ENCODE measurements at regions not wholly inside any gene's neighbourhood (a gene's known extent, or its start where the extent isn't known, plus 50 kb on each side); places are given as distances from the start of the nearest gene placed in this dataset.
"Not testable (repeated sequence)": the region's sequence is repeated elsewhere in the genome, so short reads cannot be mapped to it uniquely, and the experiment has no call there.

DNA sequence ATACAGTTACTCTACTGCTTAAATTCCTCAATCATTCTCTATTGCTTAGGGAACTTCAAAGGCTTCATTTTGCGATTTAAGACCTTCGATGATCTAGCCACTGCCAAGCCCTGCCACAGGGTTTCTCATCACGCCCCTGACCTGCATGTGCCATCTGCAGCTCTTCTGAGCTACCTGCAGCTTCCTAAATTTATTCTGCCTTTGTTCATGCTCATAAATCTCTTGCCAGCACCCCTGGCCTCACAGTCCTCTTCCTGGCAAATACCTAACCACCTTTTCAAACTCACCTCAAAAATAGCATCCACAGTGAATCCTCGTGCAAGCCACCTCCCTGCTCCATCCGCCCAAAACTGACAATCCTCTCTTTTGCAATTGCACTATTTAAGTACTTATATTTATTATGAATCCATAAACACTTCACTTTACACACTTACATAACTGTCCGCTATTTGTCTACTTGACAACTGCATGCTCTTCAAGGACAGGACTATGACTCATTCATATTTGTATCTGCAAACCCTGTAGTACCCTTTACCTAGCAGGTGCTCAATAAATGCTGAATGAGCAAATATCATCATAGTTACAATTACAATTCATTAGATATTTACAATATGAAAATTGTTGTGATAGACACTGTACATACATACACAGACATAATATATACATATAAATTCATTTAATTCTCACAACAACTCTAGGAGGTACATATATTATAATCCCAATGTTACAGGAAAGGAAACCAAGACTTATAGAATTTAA, 280.0 kb upstream of the RASGEF1B start:
- DNase-seq = no peak

GRCh38 chr4:81747242-81747930, 275.7 kb upstream of the RASGEF1B start:
- DNase-seq = no peak

DNA sequence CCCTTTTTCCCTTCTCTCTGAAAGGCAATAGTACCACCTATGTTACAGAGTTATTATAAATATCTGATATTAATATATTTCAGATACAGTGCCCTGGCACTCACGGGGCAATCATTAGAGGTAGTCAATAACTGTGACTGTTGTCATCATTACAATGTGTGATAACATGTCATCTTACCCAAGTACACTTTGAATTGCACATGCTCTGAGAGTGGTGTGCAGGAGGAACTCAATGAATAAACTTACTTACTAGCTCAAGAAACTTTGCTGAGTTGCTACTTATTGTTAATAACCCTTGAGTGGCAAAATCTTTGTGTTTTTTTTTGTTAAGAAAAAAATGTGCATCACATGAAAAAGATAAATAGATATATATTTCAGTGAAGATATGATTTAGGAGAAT, 275.1 kb upstream of the RASGEF1B start:
- DNase-seq = no peak

- DNase-seq = no peak
These were observed 274.4 kb upstream of the RASGEF1B start for GRCh38 chr4:81746071-81746470.

GRCh38 chr4:81745050-81745449, 273.3 kb upstream of the RASGEF1B start:
- no peak for DNase-seq

GRCh38 chr4:81743731-81744435, 272.2 kb upstream of the RASGEF1B start:
- DNase-seq = no peak

DNA sequence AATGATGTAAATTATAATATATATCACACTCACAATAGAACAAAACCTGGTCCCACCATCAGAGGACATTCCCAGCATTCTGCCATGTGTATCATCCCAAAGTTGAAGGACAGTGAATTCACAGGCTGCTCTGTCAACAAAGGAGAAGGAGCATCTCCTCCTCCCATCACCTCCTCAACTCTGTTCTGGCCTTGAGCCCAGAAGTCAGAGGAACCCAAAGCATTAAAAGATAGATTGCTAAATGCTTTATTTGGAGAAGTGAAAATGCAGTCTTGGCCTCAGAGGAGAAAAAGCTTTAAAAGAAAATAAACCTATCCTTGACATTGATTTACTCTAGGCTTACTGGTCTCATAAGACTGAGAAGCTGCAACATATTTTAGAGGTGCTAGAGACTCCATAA, 268.8 kb upstream of the RASGEF1B start:
- DNase-seq = no peak

- DNase-seq = no peak
These were observed 267.2 kb upstream of the RASGEF1B start for GRCh38 chr4:81738891-81739290.

GRCh38 chr4:81737865-81738559, 266.3 kb upstream of the RASGEF1B start:
- no peak for DNase-seq

- DNase-seq = no peak
These were observed 264.6 kb upstream of the RASGEF1B start for GRCh38 chr4:81736324-81736723.

DNA sequence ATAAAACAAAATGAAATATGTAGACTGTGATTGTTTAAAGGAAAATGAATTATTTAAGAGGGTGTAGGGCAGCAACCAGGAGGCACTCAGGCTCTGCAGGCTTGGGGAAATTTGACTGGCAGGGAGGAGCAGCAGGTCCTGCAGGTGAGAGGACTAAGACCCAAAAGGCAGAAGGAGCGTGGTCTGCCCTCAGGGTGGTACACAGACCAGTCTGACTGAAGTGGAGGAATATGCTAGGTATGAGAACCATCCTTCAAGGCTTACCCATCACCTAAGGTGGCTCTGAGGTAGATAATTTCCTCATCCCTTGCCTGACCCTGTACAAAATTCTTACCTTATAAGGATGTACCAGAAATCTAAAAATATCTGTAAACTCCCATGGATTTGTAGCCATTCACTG, 261.3 kb upstream of the RASGEF1B start:
- DNase-seq = no peak

DNA sequence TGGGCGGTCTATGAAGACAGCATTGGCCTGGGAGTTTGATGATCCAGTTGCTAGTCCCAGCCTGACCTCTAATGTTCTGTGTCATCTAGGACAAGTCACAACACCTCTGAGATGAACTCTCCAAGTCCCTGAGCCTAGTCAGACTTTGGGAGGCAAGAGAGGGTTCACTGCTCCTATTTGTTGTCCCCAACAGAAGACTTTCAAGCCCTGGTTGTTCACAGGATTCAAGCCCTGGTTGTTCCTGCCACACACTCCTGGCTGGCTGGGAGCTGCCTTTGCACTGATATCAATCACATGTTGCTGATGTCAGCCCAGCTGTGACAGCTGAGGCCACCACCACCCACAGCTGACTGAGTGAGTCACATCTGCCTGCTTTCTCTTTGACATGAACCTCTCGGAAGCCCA, 253.2 kb upstream of the RASGEF1B start:
- peak; percentile 17 for DNase-seq

DNA sequence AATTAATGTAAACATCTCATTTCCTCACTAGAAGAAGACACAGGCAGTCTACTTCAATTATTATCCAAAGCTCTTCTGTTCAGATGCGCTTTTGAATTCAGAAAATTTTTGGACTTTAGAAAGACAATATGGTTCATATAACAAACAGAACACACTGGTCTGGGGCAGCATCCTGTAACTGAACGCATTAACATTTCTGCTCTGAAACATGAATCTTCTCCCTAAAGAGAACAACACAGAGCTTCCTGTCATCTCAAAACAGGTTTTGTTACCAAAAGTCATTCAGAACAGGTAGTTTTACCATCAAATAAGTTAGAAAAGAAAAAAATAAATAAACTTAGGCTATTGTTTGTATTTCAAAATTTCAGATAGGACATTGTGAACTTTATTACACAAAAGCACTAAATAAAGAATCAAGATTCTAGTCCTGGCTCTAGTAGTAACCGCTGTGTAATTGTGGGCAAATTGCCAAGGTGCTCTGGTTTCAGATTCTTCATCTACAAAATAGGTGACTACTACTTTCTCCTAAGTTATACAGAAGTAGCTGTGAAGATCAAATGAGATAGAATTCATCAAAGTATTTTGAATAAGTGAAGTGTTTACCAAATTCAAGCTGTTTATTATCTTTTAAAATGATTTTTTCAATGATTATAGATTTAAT, 252.3 kb upstream of the RASGEF1B start:
- peak; percentile 56 for DNase-seq

GRCh38 chr4:81723019-81723884, 251.5 kb upstream of the RASGEF1B start:
- no peak for DNase-seq

GRCh38 chr4:81722290-81722851, 250.7 kb upstream of the RASGEF1B start:
- no peak for DNase-seq

DNA sequence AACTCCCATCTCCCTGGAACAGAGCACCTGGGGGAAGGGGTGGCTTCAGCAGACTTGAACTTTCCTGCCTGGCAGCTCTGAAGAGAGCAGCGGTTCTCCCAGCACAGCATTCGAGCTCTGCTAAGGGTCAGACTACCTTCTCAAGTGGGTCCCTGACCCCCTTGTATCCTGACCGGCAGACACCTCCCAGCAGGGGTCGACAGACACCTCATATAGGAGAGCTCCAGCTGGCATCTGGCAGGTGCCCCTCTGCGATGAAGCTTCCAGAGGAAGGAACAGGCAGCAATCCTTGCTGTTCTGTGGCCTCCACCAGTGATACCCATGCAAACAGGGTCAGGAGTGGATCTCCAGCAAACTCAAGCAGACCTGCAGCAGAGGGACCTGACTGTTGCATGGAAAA, 244.1 kb upstream of the RASGEF1B start:
- DNase-seq = no peak

- DNase-seq = not testable (repeated sequence)
These were observed 243.7 kb upstream of the RASGEF1B start for GRCh38 chr4:81715357-81715756.

DNA sequence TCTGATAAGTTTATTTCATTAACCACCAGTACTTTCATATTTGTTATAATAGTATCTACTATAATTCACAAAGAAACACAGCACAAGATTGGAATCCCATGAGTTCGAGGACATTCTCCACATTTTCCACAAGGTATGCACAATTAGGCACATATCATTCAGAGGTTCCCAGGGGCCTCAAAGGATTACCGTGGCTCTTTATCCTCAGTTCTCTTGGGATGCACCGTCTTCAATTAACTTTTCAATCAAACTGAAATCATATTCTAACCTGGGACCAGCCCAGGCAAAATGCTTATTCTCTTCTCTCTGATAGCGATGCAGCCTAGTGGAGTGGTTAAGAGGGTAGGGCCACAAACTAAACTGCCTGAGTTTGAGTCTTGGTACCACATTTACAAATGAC, 242.6 kb upstream of the RASGEF1B start:
- no peak for DNase-seq

- DNase-seq = no peak
These were observed 241.0 kb upstream of the RASGEF1B start for GRCh38 chr4:81712714-81713113.

DNA sequence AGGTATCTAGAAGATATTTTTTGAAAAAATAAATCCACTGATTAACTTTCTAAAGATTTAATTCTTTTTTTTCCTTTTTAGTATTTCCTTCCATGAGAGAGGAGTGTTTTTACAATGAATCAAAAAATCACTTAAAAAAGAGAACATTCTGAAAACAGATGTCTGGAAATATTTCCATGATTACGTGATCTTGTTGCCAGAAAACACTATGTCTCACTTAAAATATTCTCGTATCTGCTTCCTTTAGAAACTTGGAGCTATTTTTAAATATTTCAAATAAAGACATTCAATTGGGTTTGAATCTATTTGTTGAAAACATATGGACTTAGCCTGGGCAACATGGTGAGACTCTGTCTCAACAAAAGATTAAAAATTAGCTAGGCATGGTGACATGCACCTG, 232.8 kb upstream of the RASGEF1B start:
- DNase-seq = no peak

- DNase-seq = no peak
These were observed 228.5 kb upstream of the RASGEF1B start for GRCh38 chr4:81700189-81700588.
